ENCODE measurements at regions not wholly inside any gene's neighbourhood (a gene's known extent, or its start where the extent isn't known, plus 50 kb on each side); places are given as distances from the start of the nearest gene placed in this dataset.

GRCh38 chr5:38094889-38095288 lies 163.5 kb upstream of the EGFLAM start:
- no peak for TF ChIP-seq CTCF (IDR thresholded peaks at IDR 0.05; ENCODE audit: unreplicated experiment)
- no peaks in the 10 kb centered on the region for H3K27me3 Mint-ChIP-seq
- H3K9me3 Mint-ChIP-seq (ENCODE audit: low read depth) = no peaks in the 10 kb centered on the region
- no peak overlapping the region for H3K4me3 Mint-ChIP-seq (ENCODE audit: low read depth)
- H3K27ac Mint-ChIP-seq = no peak overlapping the region
- H3K4me1 Mint-ChIP-seq (ENCODE audit: low read depth) = peaks cover 6% of the 10 kb centered on the region
- no peak for DNase-seq (ENCODE audit: low spot score, unreplicated experiment)
- H3K36me3 Mint-ChIP-seq (ENCODE audit: insufficient read depth) = no peaks in the 10 kb centered on the region

GRCh38 chr5:38093855-38094254 lies 164.5 kb upstream of the EGFLAM start:
- Mint-ChIP-seq H3K4me3 (ENCODE audit: low read depth) (no peak overlapping the region), H3K9me3 (ENCODE audit: low read depth) (no peaks in the 10 kb centered on the region)
- no peak for DNase-seq (ENCODE audit: low spot score, unreplicated experiment)

DNA sequence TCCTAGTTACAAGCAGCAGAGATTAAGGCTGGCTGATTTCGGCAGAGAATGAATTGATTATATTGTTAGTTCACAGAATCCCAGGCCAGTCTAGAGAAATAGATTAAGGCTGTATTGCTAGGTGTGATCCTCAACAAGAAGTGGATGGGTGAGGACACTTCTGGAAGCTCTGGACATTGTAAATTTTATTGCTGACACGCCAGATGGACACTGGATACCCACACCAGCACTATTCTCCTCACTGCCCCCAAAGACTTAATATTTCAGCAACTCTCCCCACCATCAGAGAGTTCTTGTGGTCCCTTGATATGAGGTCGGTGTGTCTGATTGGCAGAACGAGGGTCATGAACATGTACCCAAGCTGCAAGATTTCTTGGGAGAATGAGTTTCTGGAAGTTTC lies 171.6 kb upstream of the EGFLAM start:
- Mint-ChIP-seq H3K4me3 (ENCODE audit: low read depth) (no peak overlapping the region), H3K4me1 (ENCODE audit: low read depth) (peaks cover 5% of the 10 kb centered on the region), H3K36me3 (ENCODE audit: insufficient read depth) (no peaks in the 10 kb centered on the region), H3K27me3 (no peaks in the 10 kb centered on the region), H3K27ac (no peak overlapping the region), H3K9me3 (ENCODE audit: low read depth) (peaks cover 3% of the 10 kb centered on the region)
- no peak for DNase-seq (ENCODE audit: low spot score, unreplicated experiment)
- TF ChIP-seq CTCF (IDR thresholded peaks at IDR 0.05; ENCODE audit: unreplicated experiment) = no peak

More at GRCh38 chr5:38093855-38094254, 164.5 kb upstream of the EGFLAM start:
- H3K27me3 Mint-ChIP-seq = no peaks in the 10 kb centered on the region
- no peak overlapping the region for H3K27ac Mint-ChIP-seq
- no peak for TF ChIP-seq CTCF (IDR thresholded peaks at IDR 0.05; ENCODE audit: unreplicated experiment)
- no peaks in the 10 kb centered on the region for H3K36me3 Mint-ChIP-seq (ENCODE audit: insufficient read depth)
- H3K4me1 Mint-ChIP-seq (ENCODE audit: low read depth) = peaks cover 6% of the 10 kb centered on the region

GRCh38 chr5:38079620-38080402 lies 178.5 kb upstream of the EGFLAM start:
- no peaks in the 10 kb centered on the region for H3K36me3 Mint-ChIP-seq (ENCODE audit: insufficient read depth)
- no peaks in the 10 kb centered on the region for H3K27me3 Mint-ChIP-seq
- no peak for DNase-seq (ENCODE audit: low spot score, unreplicated experiment)
- no peak for TF ChIP-seq CTCF (IDR thresholded peaks at IDR 0.05; ENCODE audit: unreplicated experiment)
- H3K9me3 Mint-ChIP-seq (ENCODE audit: low read depth) = no peaks in the 10 kb centered on the region
- no peak overlapping the region for H3K27ac Mint-ChIP-seq
- no peaks in the 10 kb centered on the region for H3K4me1 Mint-ChIP-seq (ENCODE audit: low read depth)
- H3K4me3 Mint-ChIP-seq (ENCODE audit: low read depth) = no peak overlapping the region

- no peak overlapping the region for H3K27ac Mint-ChIP-seq
- no peaks in the 10 kb centered on the region for H3K27me3 Mint-ChIP-seq
- H3K4me3 Mint-ChIP-seq (ENCODE audit: low read depth) = no peak overlapping the region
Measured at GRCh38 chr5:38078161-38078560, 180.2 kb upstream of the EGFLAM start.

More at GRCh38 chr5:38078161-38078560, 180.2 kb upstream of the EGFLAM start:
- no peak for TF ChIP-seq CTCF (IDR thresholded peaks at IDR 0.05; ENCODE audit: unreplicated experiment)
- no peaks in the 10 kb centered on the region for H3K4me1 Mint-ChIP-seq (ENCODE audit: low read depth)
- no peak for DNase-seq (ENCODE audit: low spot score, unreplicated experiment)
- no peaks in the 10 kb centered on the region for H3K9me3 Mint-ChIP-seq (ENCODE audit: low read depth)
- no peaks in the 10 kb centered on the region for H3K36me3 Mint-ChIP-seq (ENCODE audit: insufficient read depth)

Data from progenitor cell of endocrine pancreas (in vitro differentiated cells).